ENCODE measurements at regions not wholly inside any gene's neighbourhood (a gene's known extent, or its start where the extent isn't known, plus 50 kb on each side); places are given as distances from the start of the nearest gene placed in this dataset.
"Not testable (repeated sequence)": the region's sequence is repeated elsewhere in the genome, so short reads cannot be mapped to it uniquely, and the experiment has no call there.

DNA sequence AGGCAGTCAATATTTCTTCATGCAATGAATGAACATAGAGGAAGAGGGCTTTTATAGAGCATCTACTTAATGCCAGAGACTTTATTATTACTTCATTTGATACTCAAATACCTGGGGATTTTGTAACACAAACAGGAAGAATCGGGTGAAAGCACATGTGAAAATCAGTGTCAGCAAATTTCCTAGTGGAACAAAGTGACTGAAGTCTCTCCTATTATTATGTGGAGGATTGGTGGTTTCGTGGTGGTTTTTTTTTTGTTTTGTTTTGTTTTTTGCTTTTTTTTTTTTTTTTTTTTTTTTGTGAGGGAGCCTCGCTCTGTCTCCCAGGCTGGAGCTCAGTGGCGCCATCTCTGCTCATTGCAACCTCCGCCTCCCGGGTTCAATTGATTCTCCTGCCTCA lies 207.0 kb downstream of the RRAGB start:
- Histone ChIP-seq H3K27ac (ENCODE audit: insufficient read depth, low read depth, low read length) (no peak overlapping the region), H2AFZ (ENCODE audit: low read depth, low read length) (no peak overlapping the region), H3K9me1 (replicated peaks; ENCODE audit: control insufficient read depth, extremely low read depth, insufficient read depth, low read length) (no peaks in the 10 kb centered on the region), H4K20me1 (replicated peaks; ENCODE audit: control insufficient read depth, extremely low read depth, insufficient read depth, low read length) (no peaks in the 10 kb centered on the region), H3K79me2 (ENCODE audit: control insufficient read depth, insufficient read depth, low read length) (no peaks in the 10 kb centered on the region), H3K36me3 (ENCODE audit: control insufficient read depth in 2 of 2, extremely low read depth in 1 of 2, insufficient read depth in 2 of 2, low read length in 2 of 2) (no peaks in the 10 kb centered on the region), H3K4me1 (ENCODE audit: control insufficient read depth, extremely low read depth, insufficient read depth, low read length) (no peaks in the 10 kb centered on the region), H3K27me3 (ENCODE audit: control insufficient read depth in 2 of 2, insufficient read depth in 2 of 2, low read length in 2 of 2) (no peaks in the 10 kb centered on the region), H3K9ac (replicated peaks; ENCODE audit: extremely low read depth, insufficient read depth, low read length) (no peak overlapping the region), H3K4me3 (replicated peaks in 1 of 3; ENCODE audit: insufficient read depth in 1 of 3, low read depth in 1 of 3, low read length in 3 of 3) (no peak overlapping the region), H3K4me2 (ENCODE audit: insufficient read depth, low read length) (no peak overlapping the region), H3K9me3 (replicated peaks; ENCODE audit: control insufficient read depth, insufficient read depth, low read length) (no peaks in the 10 kb centered on the region)
- CTCF ChIA-PET = no interaction called here
- dilution Hi-C loops (cut with MboI; ENCODE audit: extremely low pct_ligation_motif_present, low sequenced_read_pairs) = no loop called here
- TF ChIP-seq, protein P1, sequence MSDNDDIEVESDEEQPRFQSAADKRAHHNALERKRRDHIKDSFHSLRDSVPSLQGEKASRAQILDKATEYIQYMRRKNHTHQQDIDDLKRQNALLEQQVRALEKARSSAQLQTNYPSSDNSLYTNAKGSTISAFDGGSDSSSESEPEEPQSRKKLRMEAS (IDR thresholded peaks at IDR 0.05; ENCODE audit: insufficient read depth, insufficient read length) = no peak
- TF ChIP-seq POLR2AphosphoS5 (IDR thresholded peaks at IDR 0.05; ENCODE audit: insufficient read depth, low read depth, low read length) = no peak
- TF ChIP-seq JUN (IDR thresholded peaks at IDR 0.05; ENCODE audit: borderline replicate concordance, insufficient read depth, insufficient read length, low read depth) = no peak
- TF ChIP-seq, protein P2, sequence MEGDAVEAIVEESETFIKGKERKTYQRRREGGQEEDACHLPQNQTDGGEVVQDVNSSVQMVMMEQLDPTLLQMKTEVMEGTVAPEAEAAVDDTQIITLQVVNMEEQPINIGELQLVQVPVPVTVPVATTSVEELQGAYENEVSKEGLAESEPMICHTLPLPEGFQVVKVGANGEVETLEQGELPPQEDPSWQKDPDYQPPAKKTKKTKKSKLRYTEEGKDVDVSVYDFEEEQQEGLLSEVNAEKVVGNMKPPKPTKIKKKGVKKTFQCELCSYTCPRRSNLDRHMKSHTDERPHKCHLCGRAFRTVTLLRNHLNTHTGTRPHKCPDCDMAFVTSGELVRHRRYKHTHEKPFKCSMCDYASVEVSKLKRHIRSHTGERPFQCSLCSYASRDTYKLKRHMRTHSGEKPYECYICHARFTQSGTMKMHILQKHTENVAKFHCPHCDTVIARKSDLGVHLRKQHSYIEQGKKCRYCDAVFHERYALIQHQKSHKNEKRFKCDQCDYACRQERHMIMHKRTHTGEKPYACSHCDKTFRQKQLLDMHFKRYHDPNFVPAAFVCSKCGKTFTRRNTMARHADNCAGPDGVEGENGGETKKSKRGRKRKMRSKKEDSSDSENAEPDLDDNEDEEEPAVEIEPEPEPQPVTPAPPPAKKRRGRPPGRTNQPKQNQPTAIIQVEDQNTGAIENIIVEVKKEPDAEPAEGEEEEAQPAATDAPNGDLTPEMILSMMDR (IDR thresholded peaks at IDR 0.05; ENCODE audit: extremely low read depth in 1 of 2, insufficient read depth in 1 of 2, low read depth in 1 of 2, low read length in 2 of 2) = no peak
- no peak for TF ChIP-seq FOS (IDR thresholded peaks at IDR 0.05; ENCODE audit: borderline replicate concordance, insufficient read depth, low read length)
- no peak for TF ChIP-seq GATA2 (IDR thresholded peaks at IDR 0.05; ENCODE audit: insufficient read depth, insufficient read length, low read depth, low read length)
- TF ChIP-seq EZH2 (IDR thresholded peaks at IDR 0.05; ENCODE audit: borderline replicate concordance, low read depth, low read length, severe bottlenecking) = no peak
- TF ChIP-seq POLR2A (IDR thresholded peaks at IDR 0.05; ENCODE audit: low read depth, low read length) = no peak
- TF ChIP-seq MYC (IDR thresholded peaks at IDR 0.05; ENCODE audit: low read depth, low read length) = no peak
- DNase-seq (ENCODE audit: low read depth, low spot score) = no peak
- BruUV-seq (replicated peaks) = no TSS peak
- intact Hi-C loops (cut with micrococcal nuclease) = no loop called here
- no peak for FAIRE-seq
- POLR2A ChIA-PET = no interaction called here

DNA sequence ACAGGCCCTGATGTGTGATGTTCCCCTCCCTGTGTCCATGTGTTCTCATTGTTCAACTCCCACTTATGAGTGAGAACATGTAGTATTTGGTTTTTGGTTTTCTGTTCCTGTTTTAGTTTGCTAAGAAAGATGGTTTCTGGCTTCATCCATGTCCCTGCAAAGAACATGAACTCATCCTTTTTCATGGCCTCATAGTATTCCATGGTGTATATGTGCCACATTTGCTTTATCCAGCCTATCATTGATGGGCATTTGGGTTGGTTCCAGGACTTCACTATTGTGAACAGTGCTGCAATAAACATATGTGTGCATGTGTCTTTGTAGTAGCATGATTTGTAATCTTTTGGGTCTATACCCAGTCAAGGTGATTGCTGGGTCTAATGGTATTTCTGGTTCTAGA lies 211.0 kb downstream of the RRAGB start:
- DNase-seq (ENCODE audit: low read depth, low spot score); dilution Hi-C loops (cut with MboI; ENCODE audit: extremely low pct_ligation_motif_present, low sequenced_read_pairs); H3K79me2 ChIP-seq (ENCODE audit: control insufficient read depth, insufficient read depth, low read length); H3K4me1 ChIP-seq (ENCODE audit: control insufficient read depth, extremely low read depth, insufficient read depth, low read length); FAIRE-seq; H3K9ac ChIP-seq (replicated peaks; ENCODE audit: extremely low read depth, insufficient read depth, low read length); H3K27ac ChIP-seq (ENCODE audit: insufficient read depth, low read depth, low read length); H3K9me3 ChIP-seq (replicated peaks; ENCODE audit: control insufficient read depth, insufficient read depth, low read length); CTCF ChIA-PET; BruUV-seq (replicated peaks); intact Hi-C loops (cut with micrococcal nuclease); H3K4me2 ChIP-seq (ENCODE audit: insufficient read depth, low read length); H3K27me3 ChIP-seq (ENCODE audit: control insufficient read depth in 2 of 2, insufficient read depth in 2 of 2, low read length in 2 of 2); H3K36me3 ChIP-seq (ENCODE audit: control insufficient read depth in 2 of 2, extremely low read depth in 1 of 2, insufficient read depth in 2 of 2, low read length in 2 of 2); H2AFZ ChIP-seq (ENCODE audit: low read depth, low read length); H3K9me1 ChIP-seq (replicated peaks; ENCODE audit: control insufficient read depth, extremely low read depth, insufficient read depth, low read length); POLR2A ChIA-PET; H3K4me3 ChIP-seq (replicated peaks in 1 of 3; ENCODE audit: insufficient read depth in 1 of 3, low read depth in 1 of 3, low read length in 3 of 3); H4K20me1 ChIP-seq (replicated peaks; ENCODE audit: control insufficient read depth, extremely low read depth, insufficient read depth, low read length): not testable (repeated sequence)
